Glutamatergic neuron (in vitro differentiated cells): ENCODE measurements at regions not wholly inside any gene's neighbourhood (a gene's known extent, or its start where the extent isn't known, plus 50 kb on each side); places are given as distances from the start of the nearest gene placed in this dataset.

Experiments used
- DNase-seq: peaks from one replicate; pipeline ENCODE4 v3.0.0; 2022
- H3K27ac Mint-ChIP-seq: one replicate; pipeline ENCODE4 v1.8.0; 2020; ENCODE audit warnings: mild to moderate bottlenecking, mixed read lengths, inconsistent platforms; ENCODE audit not compliant: unreplicated experiment
- H3K27me3 Mint-ChIP-seq: one replicate; pipeline ENCODE4 v1.8.0; 2020; ENCODE audit warnings: mild to moderate bottlenecking, moderate library complexity, mixed read lengths, inconsistent platforms; ENCODE audit not compliant: unreplicated experiment
- H3K36me3 Mint-ChIP-seq: one replicate; pipeline ENCODE4 v1.8.0; 2020; ENCODE audit warnings: mild to moderate bottlenecking, mixed read lengths, inconsistent platforms; ENCODE audit not compliant: unreplicated experiment
- H3K4me1 Mint-ChIP-seq: one replicate; pipeline ENCODE4 v1.8.0; 2020; ENCODE audit warnings: mild to moderate bottlenecking, low read depth, mixed read lengths, inconsistent platforms; ENCODE audit not compliant: unreplicated experiment
- H3K4me3 Mint-ChIP-seq: one replicate; pipeline ENCODE4 v1.8.0; 2020; ENCODE audit warnings: mild to moderate bottlenecking, mixed read lengths, inconsistent platforms; ENCODE audit not compliant: unreplicated experiment
- H3K9me3 Mint-ChIP-seq: one replicate; pipeline ENCODE4 v1.8.0; 2020; ENCODE audit warnings: mild to moderate bottlenecking, moderate library complexity, mixed read lengths, inconsistent platforms; ENCODE audit not compliant: unreplicated experiment
- TF ChIP-seq, protein P1 (sequence below): fragments of 200-600 bp; sonication (generic); IDR thresholded peaks from one replicate; pipeline ENCODE4 v1.5.0; 2021; ENCODE audit not compliant: partially characterized antibody, unreplicated experiment

GRCh38 chr3:26246901-26247300 lies 375.7 kb upstream of the LRRC3B start:
- no peaks in the 10 kb centered on the region for H3K36me3 Mint-ChIP-seq
- H3K9me3 Mint-ChIP-seq: no peaks in the 10 kb centered on the region
- DNase-seq: no peak
- H3K4me3 Mint-ChIP-seq: no peak overlapping the region
- H3K27me3 Mint-ChIP-seq: peaks cover 2% of the 10 kb centered on the region
- H3K27ac Mint-ChIP-seq: no peak overlapping the region
- H3K4me1 Mint-ChIP-seq: peaks cover 7% of the 10 kb centered on the region
- TF ChIP-seq, protein P1, sequence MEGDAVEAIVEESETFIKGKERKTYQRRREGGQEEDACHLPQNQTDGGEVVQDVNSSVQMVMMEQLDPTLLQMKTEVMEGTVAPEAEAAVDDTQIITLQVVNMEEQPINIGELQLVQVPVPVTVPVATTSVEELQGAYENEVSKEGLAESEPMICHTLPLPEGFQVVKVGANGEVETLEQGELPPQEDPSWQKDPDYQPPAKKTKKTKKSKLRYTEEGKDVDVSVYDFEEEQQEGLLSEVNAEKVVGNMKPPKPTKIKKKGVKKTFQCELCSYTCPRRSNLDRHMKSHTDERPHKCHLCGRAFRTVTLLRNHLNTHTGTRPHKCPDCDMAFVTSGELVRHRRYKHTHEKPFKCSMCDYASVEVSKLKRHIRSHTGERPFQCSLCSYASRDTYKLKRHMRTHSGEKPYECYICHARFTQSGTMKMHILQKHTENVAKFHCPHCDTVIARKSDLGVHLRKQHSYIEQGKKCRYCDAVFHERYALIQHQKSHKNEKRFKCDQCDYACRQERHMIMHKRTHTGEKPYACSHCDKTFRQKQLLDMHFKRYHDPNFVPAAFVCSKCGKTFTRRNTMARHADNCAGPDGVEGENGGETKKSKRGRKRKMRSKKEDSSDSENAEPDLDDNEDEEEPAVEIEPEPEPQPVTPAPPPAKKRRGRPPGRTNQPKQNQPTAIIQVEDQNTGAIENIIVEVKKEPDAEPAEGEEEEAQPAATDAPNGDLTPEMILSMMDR: no peak

- Mint-ChIP-seq H3K36me3 (no peaks in the 10 kb centered on the region), H3K27ac (no peak overlapping the region), H3K4me1 (peaks cover 7% of the 10 kb centered on the region), H3K9me3 (no peaks in the 10 kb centered on the region), H3K4me3 (no peak overlapping the region), H3K27me3 (peaks cover 2% of the 10 kb centered on the region)
- no peak for DNase-seq
- TF ChIP-seq, protein P1: no peak
Measured at GRCh38 chr3:26247712-26248111, 374.9 kb upstream of the LRRC3B start.

DNA sequence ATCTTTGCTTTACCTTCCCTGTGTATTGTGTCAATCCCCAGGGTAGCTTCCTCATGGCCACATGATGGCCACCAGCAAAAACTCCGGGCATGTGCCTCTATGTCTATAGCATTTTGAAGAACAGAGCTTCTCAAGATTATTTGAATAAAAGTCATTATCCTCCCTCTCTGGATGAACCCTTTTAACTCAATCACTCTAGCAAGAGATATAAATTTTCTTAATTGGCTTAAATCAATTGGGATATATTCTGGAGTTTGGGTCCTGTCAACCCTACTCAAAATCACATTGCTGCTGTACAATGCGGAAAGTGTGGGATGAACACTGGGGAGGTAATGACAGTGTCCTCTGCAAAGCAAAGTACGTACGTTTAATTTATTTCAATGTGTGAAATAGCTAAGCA lies 370.6 kb upstream of the LRRC3B start:
- H3K4me1 Mint-ChIP-seq: peaks cover 7% of the 10 kb centered on the region
- H3K27ac Mint-ChIP-seq: no peak overlapping the region
- TF ChIP-seq, protein P1: no peak
- H3K27me3 Mint-ChIP-seq: no peaks in the 10 kb centered on the region
- no peaks in the 10 kb centered on the region for H3K36me3 Mint-ChIP-seq
- DNase-seq: no peak
- no peak overlapping the region for H3K4me3 Mint-ChIP-seq
- H3K9me3 Mint-ChIP-seq: no peaks in the 10 kb centered on the region

DNA sequence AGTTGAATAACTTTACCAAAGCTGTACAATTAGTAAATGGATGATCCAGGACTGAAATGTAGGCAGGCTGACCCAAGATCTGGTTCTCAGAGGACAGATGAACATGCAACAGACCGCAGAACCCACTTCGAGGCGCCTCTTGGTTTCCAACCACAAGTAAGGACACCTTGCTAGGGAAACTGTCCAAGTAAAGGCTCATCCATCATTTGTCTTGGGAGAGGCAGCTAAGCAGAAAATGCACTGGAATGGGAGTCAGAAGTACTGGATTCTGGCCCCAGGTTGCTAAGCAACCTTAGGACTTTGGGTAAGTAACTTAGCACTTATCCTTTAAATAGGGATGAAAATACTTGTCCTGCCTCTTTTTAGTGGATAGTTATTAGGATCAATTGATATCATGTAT lies 366.3 kb upstream of the LRRC3B start:
- H3K27ac Mint-ChIP-seq: no peak overlapping the region
- no peak for DNase-seq

GRCh38 chr3:26259176-26259575 lies 363.4 kb upstream of the LRRC3B start:
- no peak for DNase-seq
- no peaks in the 10 kb centered on the region for H3K27me3 Mint-ChIP-seq
- no peak overlapping the region for H3K4me3 Mint-ChIP-seq
- H3K9me3 Mint-ChIP-seq: no peaks in the 10 kb centered on the region
- no peak overlapping the region for H3K27ac Mint-ChIP-seq
- TF ChIP-seq, protein P1: no peak
- H3K36me3 Mint-ChIP-seq: no peaks in the 10 kb centered on the region
- no peaks in the 10 kb centered on the region for H3K4me1 Mint-ChIP-seq

More for the DNA sequence above, 366.3 kb upstream of the LRRC3B start:
- Mint-ChIP-seq H3K9me3 (no peaks in the 10 kb centered on the region), H3K4me1 (no peaks in the 10 kb centered on the region), H3K27me3 (no peaks in the 10 kb centered on the region), H3K36me3 (no peaks in the 10 kb centered on the region), H3K4me3 (no peak overlapping the region)
- TF ChIP-seq, protein P1: no peak
